ENCODE measurements at regions not wholly inside any gene's neighbourhood (a gene's known extent, or its start where the extent isn't known, plus 50 kb on each side); places are given as distances from the start of the nearest gene placed in this dataset.
"Not testable (repeated sequence)": the region's sequence is repeated elsewhere in the genome, so short reads cannot be mapped to it uniquely, and the experiment has no call there.

GRCh38 chr2:90032269-90032668 is 1340.8 kb downstream of the RPIA start:
- not testable (repeated sequence) for H3K36me3 ChIP-seq, H4K20me1 ChIP-seq, H3K27me3 ChIP-seq, H3K9me3 ChIP-seq, H3K4me3 ChIP-seq
- Histone ChIP-seq H3K27ac (0 out of 2 replicates have a peak overlapping the region, but pooled peaks have one; percentile 9), H3K9ac (0 out of 2 replicates have a peak overlapping the region, but pooled peaks have one; percentile 48), H3K4me2 (peak overlapping the region; percentile 72), H3K4me1 (peaks cover 43% of the 10 kb centered on the region)

- not testable (repeated sequence) for H3K4me2 ChIP-seq, H4K20me1 ChIP-seq, H3K4me3 ChIP-seq, H3K27ac ChIP-seq, H3K36me3 ChIP-seq, H3K9ac ChIP-seq, H3K27me3 ChIP-seq, H3K9me3 ChIP-seq
- H3K4me1 ChIP-seq = peaks cover 41% of the 10 kb centered on the region
Measured at GRCh38 chr2:90036335-90036734, 1344.9 kb downstream of the RPIA start.

GRCh38 chr2:90039093-90039492 is 1347.6 kb downstream of the RPIA start:
- H3K9ac ChIP-seq, H3K36me3 ChIP-seq, H3K9me3 ChIP-seq, H3K27me3 ChIP-seq, H3K27ac ChIP-seq, H4K20me1 ChIP-seq, H3K4me3 ChIP-seq: not testable (repeated sequence)
- peaks cover 25% of the 10 kb centered on the region for H3K4me1 ChIP-seq
- H3K4me2 ChIP-seq = peak overlapping the region; percentile 57

- not testable (repeated sequence) for H4K20me1 ChIP-seq, H3K9ac ChIP-seq, H3K36me3 ChIP-seq, H3K27me3 ChIP-seq, H3K27ac ChIP-seq, H3K4me3 ChIP-seq, H3K9me3 ChIP-seq, H3K4me2 ChIP-seq, H3K4me1 ChIP-seq
Measured at GRCh38 chr2:90047776-90048175, 1356.3 kb downstream of the RPIA start.

GRCh38 chr2:90052113-90052631 is 1360.7 kb downstream of the RPIA start:
- not testable (repeated sequence) for H3K4me1 ChIP-seq, H3K4me3 ChIP-seq, H3K9ac ChIP-seq, H3K27me3 ChIP-seq, H3K27ac ChIP-seq, H3K36me3 ChIP-seq, H3K9me3 ChIP-seq, H4K20me1 ChIP-seq
- 0 out of 2 replicates have a peak overlapping the region, but pooled peaks have one; percentile 26 for H3K4me2 ChIP-seq

GRCh38 chr2:90069290-90069894 is 1377.9 kb downstream of the RPIA start:
- Histone ChIP-seq H3K27ac (no peak overlapping the region), H3K4me1 (no peaks in the 10 kb centered on the region), H3K4me3 (no peak overlapping the region), H3K4me2 (no peak overlapping the region), H4K20me1 (no peaks in the 10 kb centered on the region), H3K27me3 (no peaks in the 10 kb centered on the region), H3K36me3 (no peaks in the 10 kb centered on the region), H3K9ac (no peak overlapping the region), H3K9me3 (no peaks in the 10 kb centered on the region)
- TF ChIP-seq Cebpa-rat (IDR thresholded peaks at IDR 0.05) = no peak

- H4K20me1 ChIP-seq = no peaks in the 10 kb centered on the region
- no peaks in the 10 kb centered on the region for H3K36me3 ChIP-seq
- no peak for TF ChIP-seq Cebpa-rat (IDR thresholded peaks at IDR 0.05)
- H3K27me3 ChIP-seq = no peaks in the 10 kb centered on the region
- peaks cover 12% of the 10 kb centered on the region for H3K4me1 ChIP-seq
- H3K9ac ChIP-seq = no peak overlapping the region
- H3K4me3 ChIP-seq = no peak overlapping the region
- no peak overlapping the region for H3K27ac ChIP-seq
- H3K4me2 ChIP-seq = peak overlapping the region; percentile 20
- H3K9me3 ChIP-seq = no peaks in the 10 kb centered on the region
Measured at GRCh38 chr2:90076311-90076710, 1384.8 kb downstream of the RPIA start.

- H3K4me3 ChIP-seq = no peak overlapping the region
- H3K4me1 ChIP-seq = peaks cover 12% of the 10 kb centered on the region
- H3K9ac ChIP-seq = no peak overlapping the region
- no peak overlapping the region for H3K27ac ChIP-seq
- H3K4me2 ChIP-seq = no peak overlapping the region
- no peaks in the 10 kb centered on the region for H3K36me3 ChIP-seq
- no peaks in the 10 kb centered on the region for H4K20me1 ChIP-seq
- no peaks in the 10 kb centered on the region for H3K9me3 ChIP-seq
- TF ChIP-seq Cebpa-rat (IDR thresholded peaks at IDR 0.05) = no peak
- no peaks in the 10 kb centered on the region for H3K27me3 ChIP-seq
Measured at GRCh38 chr2:90077948-90078347, 1386.5 kb downstream of the RPIA start.

- Histone ChIP-seq H4K20me1 (no peaks in the 10 kb centered on the region), H3K9me3 (no peaks in the 10 kb centered on the region), H3K4me3 (no peak overlapping the region), H3K4me1 (peaks cover 12% of the 10 kb centered on the region), H3K36me3 (no peaks in the 10 kb centered on the region), H3K4me2 (no peak overlapping the region), H3K9ac (no peak overlapping the region), H3K27ac (no peak overlapping the region), H3K27me3 (no peaks in the 10 kb centered on the region)
- TF ChIP-seq Cebpa-rat (IDR thresholded peaks at IDR 0.05) = no peak
Measured at GRCh38 chr2:90079374-90079773, 1387.9 kb downstream of the RPIA start.

GRCh38 chr2:90087792-90088191 is 1396.3 kb downstream of the RPIA start:
- H3K36me3 ChIP-seq, H3K4me2 ChIP-seq, H3K4me3 ChIP-seq, H4K20me1 ChIP-seq, H3K27me3 ChIP-seq, H3K27ac ChIP-seq, H3K9ac ChIP-seq, H3K9me3 ChIP-seq, H3K4me1 ChIP-seq: not testable (repeated sequence)

- H3K36me3 ChIP-seq, H3K4me2 ChIP-seq, H3K9ac ChIP-seq, H3K9me3 ChIP-seq, H3K4me1 ChIP-seq, H3K4me3 ChIP-seq, H4K20me1 ChIP-seq, H3K27ac ChIP-seq, H3K27me3 ChIP-seq: not testable (repeated sequence)
Measured at GRCh38 chr2:90093571-90094270, 1402.2 kb downstream of the RPIA start.

- not testable (repeated sequence) for H3K27me3 ChIP-seq, H3K4me1 ChIP-seq, H3K27ac ChIP-seq, H3K4me3 ChIP-seq, H3K9ac ChIP-seq, H3K4me2 ChIP-seq, H3K9me3 ChIP-seq, H3K36me3 ChIP-seq, H4K20me1 ChIP-seq
Measured at GRCh38 chr2:90097617-90098016, 1406.1 kb downstream of the RPIA start.

- H3K9ac ChIP-seq, H3K4me3 ChIP-seq, H3K27me3 ChIP-seq, H3K36me3 ChIP-seq, H3K9me3 ChIP-seq, H4K20me1 ChIP-seq, H3K4me2 ChIP-seq, H3K27ac ChIP-seq, H3K4me1 ChIP-seq: not testable (repeated sequence)
Measured at GRCh38 chr2:90105142-90105541, 1413.7 kb downstream of the RPIA start.

GRCh38 chr2:90123409-90123808 is 1431.9 kb downstream of the RPIA start:
- H3K4me2 ChIP-seq, H3K9ac ChIP-seq, H4K20me1 ChIP-seq, H3K4me1 ChIP-seq, H3K27ac ChIP-seq, H3K27me3 ChIP-seq, H3K9me3 ChIP-seq, H3K4me3 ChIP-seq, H3K36me3 ChIP-seq: not testable (repeated sequence)

Data from BLaER1 (cell line).